ENCODE measurements at regions not wholly inside any gene's neighbourhood (a gene's known extent, or its start where the extent isn't known, plus 50 kb on each side); places are given as distances from the start of the nearest gene placed in this dataset.

GRCh38 chr3:107981471-107982111, 109.2 kb downstream of the CD47 start:
- ChIA-PET CTCF (interaction anchor here (1.7 kb wide), 1 partner anchor 54 kb away, joined by 4 read pairs; no protein-coding TSS in a partner anchor), POLR2A (no interaction called here)
- intact Hi-C loops (cut with micrococcal nuclease) = no loop called here
- Mint-ChIP-seq H3K27me3 (no peaks in the 10 kb centered on the region), H3K27ac (no peak overlapping the region), H3K4me3 (no peak overlapping the region), H3K4me1 (ENCODE audit: low read depth) (peaks cover 44% of the 10 kb centered on the region), H3K9me3 (no peaks in the 10 kb centered on the region), H3K36me3 (ENCODE audit: low read depth) (no peaks in the 10 kb centered on the region)
- DNase-seq (no peak), ATAC-seq (no peak)
- no peak for TF ChIP-seq CTCF (IDR thresholded peaks at IDR 0.05)

- Mint-ChIP-seq H3K4me3 (no peak overlapping the region), H3K27ac (no peak overlapping the region), H3K9me3 (no peaks in the 10 kb centered on the region), H3K27me3 (no peaks in the 10 kb centered on the region), H3K36me3 (ENCODE audit: low read depth) (no peaks in the 10 kb centered on the region), H3K4me1 (ENCODE audit: low read depth) (peaks cover 52% of the 10 kb centered on the region)
- ATAC-seq (no peak), DNase-seq (no peak)
- intact Hi-C loops (cut with micrococcal nuclease) = no loop called here
- ChIA-PET CTCF (interaction anchor here (0.9 to 1.9 kb wide), 5 partner anchors 9 to 498 kb away, joined by 3 to 6 read pairs (median 5); no protein-coding TSS in a partner anchor), POLR2A (interaction anchor here (0.6 to 1.5 kb wide), 2 partner anchors 9 to 1075 kb away, joined by 3 to 4 read pairs; no protein-coding TSS in a partner anchor)
- TF ChIP-seq CTCF (IDR thresholded peaks at IDR 0.05) = no peak
Measured at GRCh38 chr3:107979538-107979937, 111.3 kb downstream of the CD47 start.

GRCh38 chr3:107978131-107979055, 112.4 kb downstream of the CD47 start:
- no peak for TF ChIP-seq CTCF (IDR thresholded peaks at IDR 0.05)
- Mint-ChIP-seq H3K9me3 (no peaks in the 10 kb centered on the region), H3K4me1 (ENCODE audit: low read depth) (peaks cover 52% of the 10 kb centered on the region), H3K36me3 (ENCODE audit: low read depth) (no peaks in the 10 kb centered on the region), H3K27me3 (no peaks in the 10 kb centered on the region), H3K27ac (peak overlapping the region; percentile 40), H3K4me3 (no peak overlapping the region)
- ChIA-PET POLR2A (interaction anchor here (0.7 kb wide), 1 partner anchor 37 kb away, joined by 3 read pairs; no protein-coding TSS in a partner anchor), CTCF (interaction anchor here (0.9 to 1.9 kb wide), 3 partner anchors 9 to 50 kb away, joined by 3 to 6 read pairs (median 5); no protein-coding TSS in a partner anchor)
- no peak for ATAC-seq
- intact Hi-C loops (cut with micrococcal nuclease) = no loop called here
- DNase-seq = no peak

GRCh38 chr3:107977221-107978130, 113.4 kb downstream of the CD47 start:
- H3K36me3 Mint-ChIP-seq (ENCODE audit: low read depth) = no peaks in the 10 kb centered on the region
- ATAC-seq (no peak), DNase-seq (no peak)
- H3K4me1 Mint-ChIP-seq (ENCODE audit: low read depth) = peaks cover 52% of the 10 kb centered on the region
- ChIA-PET CTCF (interaction anchor here (1.0 to 1.3 kb wide), 2 partner anchors 9 to 30 kb away, joined by 3 to 4 read pairs; no protein-coding TSS in a partner anchor), POLR2A (interaction anchor here (1.1 kb wide), 1 partner anchor 14 kb away, joined by 3 read pairs; no protein-coding TSS in a partner anchor)
- no peak overlapping the region for H3K27ac Mint-ChIP-seq
- no peaks in the 10 kb centered on the region for H3K27me3 Mint-ChIP-seq
- intact Hi-C loops (cut with micrococcal nuclease) = no loop called here
- H3K4me3 Mint-ChIP-seq = no peak overlapping the region
- H3K9me3 Mint-ChIP-seq = no peaks in the 10 kb centered on the region
- no peak for TF ChIP-seq CTCF (IDR thresholded peaks at IDR 0.05)
